HL-60 (cell line): ENCODE measurements at regions not wholly inside any gene's neighbourhood (a gene's known extent, or its start where the extent isn't known, plus 50 kb on each side); places are given as distances from the start of the nearest gene placed in this dataset.

Experiments
- CTCF ChIP-seq: IDR thresholded peaks from one replicate; pipeline ENCODE4 v1.5.1; 2011; ENCODE audit warnings: low read length, control low read depth, inconsistent platforms; ENCODE audit not compliant: insufficient read depth
- POLR2AphosphoS5 ChIP-seq: IDR thresholded peaks from 2 replicates; pipeline ENCODE4 v1.6.1; 2012; ENCODE audit warnings: low read depth
- SPI1 ChIP-seq: IDR thresholded peaks from 2 replicates; pipeline ENCODE4 v1.6.1; 2012; ENCODE audit warnings: low read depth, mild to moderate bottlenecking, borderline replicate concordance
- TF ChIP-seq, protein P1 (sequence below): IDR thresholded peaks from 2 replicates; pipeline ENCODE4 v1.6.1; 2012; ENCODE audit warnings: low read depth; ENCODE audit not compliant: insufficient replicate concordance

DNA sequence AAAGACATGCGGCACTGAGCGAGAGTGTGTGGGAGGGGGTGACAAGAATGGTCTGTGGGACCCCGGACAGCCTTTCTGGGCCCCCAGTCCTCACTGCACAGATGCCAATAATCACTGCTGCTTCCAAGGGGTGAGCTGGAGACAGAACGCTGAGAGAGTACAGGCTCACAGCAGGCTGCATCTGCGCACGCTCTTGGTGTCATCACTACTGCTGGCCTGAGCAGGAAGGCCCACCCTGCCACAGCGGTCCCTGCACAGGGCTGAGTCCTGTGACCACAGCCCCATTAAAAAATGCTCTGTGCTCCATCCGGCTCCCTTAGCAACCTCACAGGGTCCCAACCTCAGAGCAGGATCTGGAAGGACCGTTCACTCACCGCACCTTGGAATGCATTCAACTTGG lies 205.5 kb upstream of the NSMCE3 start:
- TF ChIP-seq CTCF, result no peak
- TF ChIP-seq POLR2AphosphoS5, result no peak
- TF ChIP-seq, protein P1, sequence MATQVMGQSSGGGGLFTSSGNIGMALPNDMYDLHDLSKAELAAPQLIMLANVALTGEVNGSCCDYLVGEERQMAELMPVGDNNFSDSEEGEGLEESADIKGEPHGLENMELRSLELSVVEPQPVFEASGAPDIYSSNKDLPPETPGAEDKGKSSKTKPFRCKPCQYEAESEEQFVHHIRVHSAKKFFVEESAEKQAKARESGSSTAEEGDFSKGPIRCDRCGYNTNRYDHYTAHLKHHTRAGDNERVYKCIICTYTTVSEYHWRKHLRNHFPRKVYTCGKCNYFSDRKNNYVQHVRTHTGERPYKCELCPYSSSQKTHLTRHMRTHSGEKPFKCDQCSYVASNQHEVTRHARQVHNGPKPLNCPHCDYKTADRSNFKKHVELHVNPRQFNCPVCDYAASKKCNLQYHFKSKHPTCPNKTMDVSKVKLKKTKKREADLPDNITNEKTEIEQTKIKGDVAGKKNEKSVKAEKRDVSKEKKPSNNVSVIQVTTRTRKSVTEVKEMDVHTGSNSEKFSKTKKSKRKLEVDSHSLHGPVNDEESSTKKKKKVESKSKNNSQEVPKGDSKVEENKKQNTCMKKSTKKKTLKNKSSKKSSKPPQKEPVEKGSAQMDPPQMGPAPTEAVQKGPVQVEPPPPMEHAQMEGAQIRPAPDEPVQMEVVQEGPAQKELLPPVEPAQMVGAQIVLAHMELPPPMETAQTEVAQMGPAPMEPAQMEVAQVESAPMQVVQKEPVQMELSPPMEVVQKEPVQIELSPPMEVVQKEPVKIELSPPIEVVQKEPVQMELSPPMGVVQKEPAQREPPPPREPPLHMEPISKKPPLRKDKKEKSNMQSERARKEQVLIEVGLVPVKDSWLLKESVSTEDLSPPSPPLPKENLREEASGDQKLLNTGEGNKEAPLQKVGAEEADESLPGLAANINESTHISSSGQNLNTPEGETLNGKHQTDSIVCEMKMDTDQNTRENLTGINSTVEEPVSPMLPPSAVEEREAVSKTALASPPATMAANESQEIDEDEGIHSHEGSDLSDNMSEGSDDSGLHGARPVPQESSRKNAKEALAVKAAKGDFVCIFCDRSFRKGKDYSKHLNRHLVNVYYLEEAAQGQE, result no peak
- TF ChIP-seq SPI1, result no peak
